ENCODE measurements at regions not wholly inside any gene's neighbourhood (a gene's known extent, or its start where the extent isn't known, plus 50 kb on each side); places are given as distances from the start of the nearest gene placed in this dataset.

DNA sequence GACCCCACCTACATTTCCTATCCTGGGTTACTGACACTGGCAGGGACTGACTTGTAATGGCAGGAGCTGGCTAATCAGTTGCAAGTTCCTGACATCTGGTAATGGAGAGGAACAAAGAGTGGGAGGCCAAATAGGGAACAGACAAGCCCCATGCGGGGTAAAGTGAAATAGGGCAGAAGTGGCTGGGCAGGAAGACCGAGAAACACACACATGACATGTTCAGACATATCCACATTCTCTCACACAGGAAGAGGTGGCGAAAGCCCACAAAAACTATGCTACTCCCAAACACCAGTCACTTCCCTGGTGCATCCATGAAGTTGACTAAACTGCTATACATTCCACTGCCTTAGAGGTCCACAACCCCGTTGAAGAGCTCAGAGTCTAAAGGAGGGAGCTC, 394.1 kb upstream of the TBL1XR1 start:
- intact Hi-C loops (cut with DNase I): loop anchor here (10.0 kb wide), 1 partner anchor 397 kb away; the partner anchor contains the start of gene TBL1XR1
- Histone ChIP-seq H3K9me3 (no peaks in the 10 kb centered on the region), H3K4me1 (peaks cover 0 to 37% (median 16%) of the 10 kb centered on the region in 4 donors), H3K4me3 (no peak overlapping the region), H3K27ac (peak overlapping the region; percentile 10 to 81 (median 36)), H3K36me3 (no peaks in the 10 kb centered on the region), H3K27me3 (no peaks in the 10 kb centered on the region)
- TF ChIP-seq POLR2A (IDR thresholded peaks at IDR 0.05) (no peak), EP300 (IDR thresholded peaks at IDR 0.05) (no peak), CTCF (IDR thresholded peaks at IDR 0.05) (no peak), POLR2AphosphoS5 (IDR thresholded peaks at IDR 0.05) (no peak)
- WGBS, 2 donors: 62 to 69% methylated on average over 4 of the region's 4 CpGs
- DNase-seq: no peak

GRCh38 chr3:177594096-177594495, 396.8 kb upstream of the TBL1XR1 start:
- WGBS, 2 donors: 81 to 93% methylated on average over 6 of the region's 6 CpGs
- intact Hi-C loops (cut with DNase I): loop anchor here (10.0 kb wide), 1 partner anchor 399 kb away; the partner anchor contains the start of gene TBL1XR1
- Histone ChIP-seq H3K27ac (peak overlapping the region; percentile 28 to 84 (median 79)), H3K4me1 (peaks cover 0 to 63% (median 43%) of the 10 kb centered on the region in 4 donors), H3K27me3 (no peaks in the 10 kb centered on the region), H3K36me3 (no peaks in the 10 kb centered on the region), H3K9me3 (no peaks in the 10 kb centered on the region), H3K4me3 (no peak overlapping the region)
- no peak for DNase-seq
- no peak for TF ChIP-seq POLR2AphosphoS5 (IDR thresholded peaks at IDR 0.05)
- no peak for TF ChIP-seq CTCF (IDR thresholded peaks at IDR 0.05)
- TF ChIP-seq EP300 (IDR thresholded peaks at IDR 0.05): no peak
- TF ChIP-seq POLR2A (IDR thresholded peaks at IDR 0.05): no peak

GRCh38 chr3:177595530-177596188, 398.4 kb upstream of the TBL1XR1 start:
- peak overlapping the region; percentile 51 to 84 (median 79) for H3K27ac ChIP-seq
- DNase-seq: no peak
- H3K9me3 ChIP-seq: no peaks in the 10 kb centered on the region
- TF ChIP-seq EP300 (IDR thresholded peaks at IDR 0.05): no peak
- no peak for TF ChIP-seq POLR2A (IDR thresholded peaks at IDR 0.05)
- TF ChIP-seq CTCF (IDR thresholded peaks at IDR 0.05): no peak
- no peak for TF ChIP-seq POLR2AphosphoS5 (IDR thresholded peaks at IDR 0.05)
- H3K4me1 ChIP-seq: peaks cover 0 to 59% (median 50%) of the 10 kb centered on the region in 4 donors
- no peak overlapping the region for H3K4me3 ChIP-seq
- H3K36me3 ChIP-seq: no peaks in the 10 kb centered on the region
- no peaks in the 10 kb centered on the region for H3K27me3 ChIP-seq
- intact Hi-C loops (cut with DNase I): loop anchor here (5.0 to 10.0 kb wide), 4 partner anchors 148 to 401 kb away; partner anchors contain the start of gene TBL1XR1
- 90 to 92% methylated on average over 4 of the region's 4 CpGs for WGBS, 2 donors

DNA sequence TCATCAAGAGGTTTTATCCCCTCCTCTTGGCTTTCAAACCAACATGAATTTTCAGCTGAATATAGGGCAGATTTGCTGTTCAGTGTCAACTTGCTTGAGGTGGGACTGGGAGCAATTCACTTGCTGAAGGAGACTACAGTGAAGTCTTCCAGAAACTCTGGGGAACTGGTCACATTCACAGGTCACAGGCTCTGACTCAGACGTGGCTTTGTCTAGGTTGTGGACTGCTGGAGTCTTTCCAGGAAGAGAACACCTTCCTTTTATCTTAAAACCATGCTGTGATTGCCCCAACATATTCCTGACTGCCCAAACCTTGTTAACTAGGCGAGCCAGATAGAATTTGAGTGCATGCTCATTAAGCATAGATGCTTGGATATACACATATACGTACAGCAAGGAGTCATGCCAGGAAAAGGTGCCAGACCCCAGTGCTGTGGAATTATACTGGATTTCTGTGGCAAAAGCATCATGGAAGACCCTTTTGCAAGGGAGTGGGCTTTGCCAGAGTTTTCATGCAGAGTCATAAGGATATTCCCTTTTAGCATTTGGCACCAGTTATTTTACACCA, 399.1 kb upstream of the TBL1XR1 start:
- Histone ChIP-seq H3K4me3 (no peak overlapping the region), H3K9me3 (no peaks in the 10 kb centered on the region), H3K36me3 (no peaks in the 10 kb centered on the region), H3K27ac (peak overlapping the region; percentile 51 to 84 (median 79)), H3K4me1 (peaks cover 0 to 60% (median 51%) of the 10 kb centered on the region in 4 donors), H3K27me3 (no peaks in the 10 kb centered on the region)
- intact Hi-C loops (cut with DNase I): loop anchor here (5.0 to 10.0 kb wide), 4 partner anchors 149 to 402 kb away; partner anchors contain the start of gene TBL1XR1
- DNase-seq: no peak
- 27 to 57% methylated on average over 3 of the region's 3 CpGs for WGBS, 2 donors
- TF ChIP-seq EP300 (IDR thresholded peaks at IDR 0.05) (no peak), CTCF (IDR thresholded peaks at IDR 0.05) (no peak), POLR2AphosphoS5 (IDR thresholded peaks at IDR 0.05) (no peak), POLR2A (IDR thresholded peaks at IDR 0.05) (no peak)
